GM20000 (cell line): ENCODE measurements at regions not wholly inside any gene's neighbourhood (a gene's known extent, or its start where the extent isn't known, plus 50 kb on each side); places are given as distances from the start of the nearest gene placed in this dataset.

ENCODE experiments used
- DNase-seq: peaks from one replicate; pipeline ENCODE4 v3.0.0; 2012; ENCODE audit warnings: low spot score
- TF ChIP-seq, protein P1 (sequence below): IDR thresholded peaks from 2 replicates; pipeline ENCODE4 v1.5.1; 2012; ENCODE audit warnings: mild to moderate bottlenecking, control low read depth; ENCODE audit errors: extremely low read depth, missing control alignments

DNA sequence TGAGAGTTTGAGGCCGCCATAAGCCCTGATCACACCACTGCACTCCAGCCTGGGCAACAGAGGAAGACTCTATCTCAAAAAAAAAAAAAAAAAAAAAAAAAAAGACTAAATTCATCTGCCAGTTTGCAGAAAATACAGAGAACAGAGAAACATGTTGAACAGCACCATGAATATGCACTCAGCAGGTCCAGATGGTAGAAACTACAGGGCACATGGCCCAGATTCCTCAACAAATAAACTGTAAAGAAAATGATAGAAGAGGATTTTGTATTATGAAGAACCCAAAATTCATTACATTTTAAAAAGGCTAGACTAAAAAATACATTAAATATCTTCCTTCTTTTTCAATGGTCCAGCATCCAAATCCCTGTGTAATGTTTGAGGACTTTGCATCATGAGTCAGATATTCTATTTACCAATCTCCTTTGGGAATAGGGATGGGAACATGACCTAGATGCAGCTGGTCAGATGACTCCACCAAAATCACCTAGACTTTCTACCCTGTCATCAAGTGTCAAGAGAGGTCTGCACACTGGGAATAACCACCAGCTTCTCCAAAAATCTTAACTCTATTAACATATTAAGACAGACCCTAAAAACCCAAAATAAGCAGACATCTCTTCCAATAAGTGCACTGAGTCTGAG lies 189.1 kb upstream of the TCF21 start:
- TF ChIP-seq, protein P1, sequence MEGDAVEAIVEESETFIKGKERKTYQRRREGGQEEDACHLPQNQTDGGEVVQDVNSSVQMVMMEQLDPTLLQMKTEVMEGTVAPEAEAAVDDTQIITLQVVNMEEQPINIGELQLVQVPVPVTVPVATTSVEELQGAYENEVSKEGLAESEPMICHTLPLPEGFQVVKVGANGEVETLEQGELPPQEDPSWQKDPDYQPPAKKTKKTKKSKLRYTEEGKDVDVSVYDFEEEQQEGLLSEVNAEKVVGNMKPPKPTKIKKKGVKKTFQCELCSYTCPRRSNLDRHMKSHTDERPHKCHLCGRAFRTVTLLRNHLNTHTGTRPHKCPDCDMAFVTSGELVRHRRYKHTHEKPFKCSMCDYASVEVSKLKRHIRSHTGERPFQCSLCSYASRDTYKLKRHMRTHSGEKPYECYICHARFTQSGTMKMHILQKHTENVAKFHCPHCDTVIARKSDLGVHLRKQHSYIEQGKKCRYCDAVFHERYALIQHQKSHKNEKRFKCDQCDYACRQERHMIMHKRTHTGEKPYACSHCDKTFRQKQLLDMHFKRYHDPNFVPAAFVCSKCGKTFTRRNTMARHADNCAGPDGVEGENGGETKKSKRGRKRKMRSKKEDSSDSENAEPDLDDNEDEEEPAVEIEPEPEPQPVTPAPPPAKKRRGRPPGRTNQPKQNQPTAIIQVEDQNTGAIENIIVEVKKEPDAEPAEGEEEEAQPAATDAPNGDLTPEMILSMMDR, result no peak
- no peak for DNase-seq

DNA sequence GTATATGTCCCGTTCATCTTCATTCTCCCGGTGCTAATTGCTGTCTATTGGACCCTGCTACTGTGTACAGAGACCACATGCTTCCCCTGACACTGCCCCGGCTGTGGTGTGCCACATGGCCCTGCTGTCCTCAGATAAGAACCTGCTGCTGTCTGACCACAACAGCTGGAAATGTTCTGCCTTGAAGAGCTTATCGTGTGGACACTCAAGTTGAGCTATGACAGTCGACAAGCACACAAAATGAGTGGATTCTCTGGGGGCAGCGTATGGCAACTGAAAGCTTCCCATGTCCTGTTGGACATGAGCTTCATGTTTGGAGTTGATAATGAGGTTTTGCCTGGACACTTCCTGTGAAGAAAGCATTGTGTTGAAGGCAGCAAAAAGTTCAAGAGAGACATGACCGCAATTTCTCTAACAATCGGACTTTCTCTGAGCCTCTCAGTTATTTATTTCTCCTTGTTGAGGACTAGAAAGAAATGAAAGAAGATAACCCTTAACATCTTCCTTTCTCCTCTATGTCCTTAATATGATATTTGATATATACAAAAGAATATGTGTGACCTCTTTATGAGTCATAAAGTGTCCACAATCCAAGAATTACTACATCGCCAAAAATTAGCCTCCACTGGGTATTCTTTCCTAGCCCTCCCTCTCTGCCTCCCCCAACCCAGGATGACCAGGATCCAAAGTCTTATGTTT lies 187.1 kb upstream of the TCF21 start:
- TF ChIP-seq, protein P1, result no peak
- DNase-seq, result no peak

DNA sequence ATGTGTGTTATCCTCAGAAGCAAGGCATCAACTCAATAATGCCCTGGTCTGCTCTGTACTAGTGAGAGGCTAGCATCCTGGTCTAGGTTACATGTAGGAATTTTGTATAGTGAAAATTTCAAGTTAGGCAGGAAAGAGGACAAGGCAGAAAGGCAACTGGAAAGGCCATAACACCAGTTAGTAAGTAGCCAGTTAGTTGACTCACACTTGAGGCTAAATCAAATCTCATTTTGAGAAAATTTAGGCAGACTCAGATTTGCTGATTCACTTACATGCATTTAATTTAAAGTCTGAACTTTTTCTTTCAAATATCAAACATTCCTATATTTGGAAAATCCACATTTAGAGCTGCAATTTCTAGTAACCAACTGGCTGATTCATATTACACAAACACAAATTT lies 184.5 kb upstream of the TCF21 start:
- DNase-seq, result no peak
- TF ChIP-seq, protein P1, result no peak

DNA sequence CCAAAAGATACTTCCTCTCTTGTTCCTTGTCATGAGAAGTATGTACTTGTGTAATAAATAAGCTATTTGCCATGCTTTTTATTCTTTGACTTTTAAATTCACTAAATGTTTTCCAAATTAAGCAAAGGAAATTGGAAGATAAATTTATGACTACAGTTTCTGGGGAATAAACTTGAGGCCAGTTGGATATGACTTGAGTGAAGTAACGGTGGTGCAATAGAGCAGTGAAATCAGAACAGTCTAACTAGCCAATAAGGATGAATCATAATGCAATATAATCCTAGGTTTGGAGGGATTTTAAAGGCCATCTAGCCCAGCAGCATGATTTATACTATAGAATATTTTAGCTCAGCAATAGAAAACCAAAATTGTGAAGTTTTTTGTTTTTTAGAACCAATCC lies 183.8 kb upstream of the TCF21 start:
- no peak for DNase-seq
- TF ChIP-seq, protein P1, result no peak

DNA sequence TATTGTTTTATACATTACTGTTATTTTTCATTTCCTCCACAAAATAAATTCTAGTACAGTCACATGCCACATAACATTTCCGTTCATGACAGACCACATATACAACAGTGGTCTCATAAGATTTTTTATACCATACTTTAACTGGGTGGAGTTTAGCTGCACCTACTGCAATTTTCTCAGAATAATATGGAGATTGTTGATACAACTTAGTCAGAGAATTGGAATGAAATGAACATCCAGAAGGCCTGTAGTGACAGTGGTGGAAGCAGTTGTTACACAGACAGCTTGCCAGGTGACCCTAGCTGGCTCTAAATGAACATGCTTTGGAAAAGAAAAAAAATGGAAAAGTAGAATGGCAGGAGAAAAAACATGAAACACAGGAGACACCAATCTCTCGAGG lies 183.2 kb upstream of the TCF21 start:
- DNase-seq, result no peak
- TF ChIP-seq, protein P1, result no peak

DNA sequence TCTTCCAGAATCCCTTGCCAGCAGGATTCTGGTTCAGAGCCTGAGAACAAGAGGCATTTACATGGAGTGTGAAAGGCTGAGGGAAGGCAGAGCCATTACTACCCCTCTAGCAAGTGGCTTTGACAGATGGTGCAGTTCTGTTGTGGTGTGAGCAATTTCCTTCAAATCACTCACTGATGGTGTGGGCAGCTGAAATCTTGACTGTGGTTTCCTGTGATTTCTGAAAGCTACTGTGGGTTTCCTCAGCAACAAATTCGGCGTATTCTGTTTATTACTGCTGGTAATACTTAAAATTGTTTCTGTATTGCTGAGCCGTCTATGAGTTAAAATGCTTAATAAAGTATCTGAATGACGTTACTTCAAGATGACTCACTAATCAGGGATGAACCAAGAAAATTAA lies 181.5 kb upstream of the TCF21 start:
- TF ChIP-seq, protein P1, result no peak
- DNase-seq, result no peak

DNA sequence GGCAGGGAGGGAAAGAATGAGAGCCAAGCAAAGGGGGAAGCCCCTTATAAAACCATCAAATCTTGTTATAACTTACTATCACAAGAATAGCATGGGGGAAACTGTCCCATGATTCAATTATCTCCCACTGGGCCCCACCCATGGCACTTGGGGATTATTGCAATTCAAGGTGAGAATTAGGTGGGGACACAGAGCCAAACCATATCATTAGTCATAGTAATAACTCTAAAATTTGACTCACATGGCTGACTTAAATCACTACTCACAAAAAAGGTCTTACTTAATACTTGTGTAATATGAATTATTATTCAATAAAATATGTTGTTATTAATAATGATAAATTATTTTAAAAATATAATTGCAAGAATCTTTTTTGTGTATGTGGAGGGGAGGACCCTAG lies 178.1 kb upstream of the TCF21 start:
- TF ChIP-seq, protein P1, result no peak

More for the DNA sequence above, 178.1 kb upstream of the TCF21 start:
- DNase-seq, result no peak
